ENCODE measurements at regions not wholly inside any gene's neighbourhood (a gene's known extent, or its start where the extent isn't known, plus 50 kb on each side); places are given as distances from the start of the nearest gene placed in this dataset.

- TF ChIP-seq EP300 (IDR thresholded peaks at IDR 0.05) (no peak), POLR2A (IDR thresholded peaks at IDR 0.05) (no peak), CTCF (IDR thresholded peaks at IDR 0.05) (no peak)
Measured at GRCh38 chr4:1458581-1458980, 52.3 kb upstream of the NKX1-1 start.

Data from stomach (tissue), 4 donors.